Activated naive CD4-positive, alpha-beta T cell treated with anti-CD3 and anti-CD28 coated beads, Interleukin-2, amount 50 U/mL, for 24 hours (primary cell): ENCODE measurements at regions not wholly inside any gene's neighbourhood (a gene's known extent, or its start where the extent isn't known, plus 50 kb on each side); places are given as distances from the start of the nearest gene placed in this dataset.

Experiments used
- H3K27ac Mint-ChIP-seq: one replicate; pipeline ENCODE4 v1.8.0; 2021; ENCODE audit warnings: mild to moderate bottlenecking, mixed read lengths
- H3K27me3 Mint-ChIP-seq: one replicate; pipeline ENCODE4 v1.8.0; 2021; ENCODE audit warnings: mixed read lengths
- H3K36me3 Mint-ChIP-seq: one replicate; pipeline ENCODE4 v1.8.0; 2021; ENCODE audit warnings: mixed read lengths
- H3K4me1 Mint-ChIP-seq: one replicate; pipeline ENCODE4 v1.8.0; 2021; ENCODE audit warnings: mixed read lengths
- H3K4me3 Mint-ChIP-seq: one replicate; pipeline ENCODE4 v1.8.0; 2021; ENCODE audit warnings: mild to moderate bottlenecking, mixed read lengths
- H3K9me3 Mint-ChIP-seq: one replicate; pipeline ENCODE4 v1.8.0; 2021; ENCODE audit warnings: mixed read lengths

- Mint-ChIP-seq H3K4me3 (no peak overlapping the region), H3K4me1 (no peaks in the 10 kb centered on the region), H3K36me3 (peaks cover 4% of the 10 kb centered on the region), H3K27ac (no peak overlapping the region), H3K9me3 (peaks cover 5% of the 10 kb centered on the region), H3K27me3 (peaks cover 4% of the 10 kb centered on the region)
Measured at GRCh38 chr22:48866906-48867681, 960.6 kb downstream of the BRD1 start.

GRCh38 chr22:48864748-48865147, 962.9 kb downstream of the BRD1 start:
- no peaks in the 10 kb centered on the region for H3K9me3 Mint-ChIP-seq
- no peak overlapping the region for H3K27ac Mint-ChIP-seq
- H3K4me1 Mint-ChIP-seq = no peaks in the 10 kb centered on the region
- no peaks in the 10 kb centered on the region for H3K36me3 Mint-ChIP-seq
- peaks cover 3% of the 10 kb centered on the region for H3K27me3 Mint-ChIP-seq
- no peak overlapping the region for H3K4me3 Mint-ChIP-seq

GRCh38 chr22:48863965-48864528, 963.6 kb downstream of the BRD1 start:
- H3K9me3 Mint-ChIP-seq = no peaks in the 10 kb centered on the region

GRCh38 chr22:48860557-48860956, 967.1 kb downstream of the BRD1 start:
- H3K9me3 Mint-ChIP-seq = no peaks in the 10 kb centered on the region
- no peak overlapping the region for H3K4me3 Mint-ChIP-seq
- peaks cover 4% of the 10 kb centered on the region for H3K27me3 Mint-ChIP-seq
- H3K27ac Mint-ChIP-seq = no peak overlapping the region
- H3K36me3 Mint-ChIP-seq = no peaks in the 10 kb centered on the region
- H3K4me1 Mint-ChIP-seq = no peaks in the 10 kb centered on the region

More at GRCh38 chr22:48863965-48864528, 963.6 kb downstream of the BRD1 start:
- H3K4me3 Mint-ChIP-seq = no peak overlapping the region
- H3K4me1 Mint-ChIP-seq = no peaks in the 10 kb centered on the region
- H3K27ac Mint-ChIP-seq = no peak overlapping the region
- H3K36me3 Mint-ChIP-seq = no peaks in the 10 kb centered on the region
- H3K27me3 Mint-ChIP-seq = peaks cover 3% of the 10 kb centered on the region

- Mint-ChIP-seq H3K27ac (no peak overlapping the region), H3K9me3 (no peaks in the 10 kb centered on the region), H3K4me3 (no peak overlapping the region), H3K36me3 (no peaks in the 10 kb centered on the region), H3K27me3 (peaks cover 4% of the 10 kb centered on the region), H3K4me1 (no peaks in the 10 kb centered on the region)
Measured at GRCh38 chr22:48858856-48859255, 968.8 kb downstream of the BRD1 start.

- Mint-ChIP-seq H3K4me3 (no peak overlapping the region), H3K4me1 (no peaks in the 10 kb centered on the region), H3K27me3 (peaks cover 4% of the 10 kb centered on the region), H3K9me3 (no peaks in the 10 kb centered on the region), H3K27ac (peak overlapping the region; percentile 48), H3K36me3 (no peaks in the 10 kb centered on the region)
Measured at GRCh38 chr22:48858121-48858520, 969.6 kb downstream of the BRD1 start.

- no peak overlapping the region for H3K4me3 Mint-ChIP-seq
- no peaks in the 10 kb centered on the region for H3K36me3 Mint-ChIP-seq
- H3K9me3 Mint-ChIP-seq = no peaks in the 10 kb centered on the region
- H3K27me3 Mint-ChIP-seq = peaks cover 4% of the 10 kb centered on the region
- no peaks in the 10 kb centered on the region for H3K4me1 Mint-ChIP-seq
- no peak overlapping the region for H3K27ac Mint-ChIP-seq
Measured at GRCh38 chr22:48857202-48857805, 970.4 kb downstream of the BRD1 start.

- H3K27ac Mint-ChIP-seq = no peak overlapping the region
- H3K9me3 Mint-ChIP-seq = no peaks in the 10 kb centered on the region
- H3K4me3 Mint-ChIP-seq = no peak overlapping the region
- H3K36me3 Mint-ChIP-seq = no peaks in the 10 kb centered on the region
- no peaks in the 10 kb centered on the region for H3K4me1 Mint-ChIP-seq
- peaks cover 4% of the 10 kb centered on the region for H3K27me3 Mint-ChIP-seq
Measured at GRCh38 chr22:48856308-48856615, 971.4 kb downstream of the BRD1 start.

- peaks cover 4% of the 10 kb centered on the region for H3K27me3 Mint-ChIP-seq
- no peaks in the 10 kb centered on the region for H3K4me1 Mint-ChIP-seq
- no peak overlapping the region for H3K4me3 Mint-ChIP-seq
Measured at GRCh38 chr22:48855593-48856307, 971.9 kb downstream of the BRD1 start.

GRCh38 chr22:48855013-48855412, 972.7 kb downstream of the BRD1 start:
- Mint-ChIP-seq H3K9me3 (no peaks in the 10 kb centered on the region), H3K27me3 (peaks cover 4% of the 10 kb centered on the region), H3K4me1 (no peaks in the 10 kb centered on the region), H3K4me3 (no peak overlapping the region), H3K27ac (no peak overlapping the region), H3K36me3 (no peaks in the 10 kb centered on the region)

More at GRCh38 chr22:48855593-48856307, 971.9 kb downstream of the BRD1 start:
- no peaks in the 10 kb centered on the region for H3K36me3 Mint-ChIP-seq
- no peaks in the 10 kb centered on the region for H3K9me3 Mint-ChIP-seq
- no peak overlapping the region for H3K27ac Mint-ChIP-seq

GRCh38 chr22:48853627-48854240, 973.9 kb downstream of the BRD1 start:
- Mint-ChIP-seq H3K36me3 (no peaks in the 10 kb centered on the region), H3K27me3 (peaks cover under 1% of the 10 kb centered on the region), H3K9me3 (no peaks in the 10 kb centered on the region), H3K27ac (no peak overlapping the region), H3K4me3 (no peak overlapping the region), H3K4me1 (no peaks in the 10 kb centered on the region)

GRCh38 chr22:48851933-48852549, 975.6 kb downstream of the BRD1 start:
- H3K36me3 Mint-ChIP-seq = no peaks in the 10 kb centered on the region
- no peaks in the 10 kb centered on the region for H3K4me1 Mint-ChIP-seq
- no peak overlapping the region for H3K27ac Mint-ChIP-seq
- no peaks in the 10 kb centered on the region for H3K9me3 Mint-ChIP-seq
- no peaks in the 10 kb centered on the region for H3K27me3 Mint-ChIP-seq
- no peak overlapping the region for H3K4me3 Mint-ChIP-seq

- Mint-ChIP-seq H3K9me3 (no peaks in the 10 kb centered on the region), H3K36me3 (no peaks in the 10 kb centered on the region), H3K27me3 (peaks cover 4% of the 10 kb centered on the region), H3K27ac (no peak overlapping the region), H3K4me3 (no peak overlapping the region), H3K4me1 (no peaks in the 10 kb centered on the region)
Measured at GRCh38 chr22:48850658-48851287, 976.9 kb downstream of the BRD1 start.

GRCh38 chr22:48849963-48850657, 977.6 kb downstream of the BRD1 start:
- no peaks in the 10 kb centered on the region for H3K9me3 Mint-ChIP-seq
- H3K27ac Mint-ChIP-seq = no peak overlapping the region
- H3K36me3 Mint-ChIP-seq = no peaks in the 10 kb centered on the region
- no peak overlapping the region for H3K4me3 Mint-ChIP-seq
- no peaks in the 10 kb centered on the region for H3K4me1 Mint-ChIP-seq
- H3K27me3 Mint-ChIP-seq = peaks cover 4% of the 10 kb centered on the region
